ENCODE measurements at regions not wholly inside any gene's neighbourhood (a gene's known extent, or its start where the extent isn't known, plus 50 kb on each side); places are given as distances from the start of the nearest gene placed in this dataset.

- DNase-seq (ENCODE audit: low read depth), result no peak
Measured at GRCh38 chr5:54367844-54368243, 57.5 kb upstream of the ARL15 start.

GRCh38 chr5:54366707-54367106 lies 56.3 kb upstream of the ARL15 start:
- DNase-seq (ENCODE audit: low read depth), result no peak

GRCh38 chr5:54363669-54364068 lies 53.3 kb upstream of the ARL15 start:
- no peak for DNase-seq (ENCODE audit: low read depth)

GRCh38 chr5:54362992-54363625 lies 52.7 kb upstream of the ARL15 start:
- no peak for DNase-seq (ENCODE audit: low read depth)

GRCh38 chr5:54362434-54362833 lies 52.1 kb upstream of the ARL15 start:
- no peak for DNase-seq (ENCODE audit: low read depth)

GRCh38 chr5:54361691-54362411 lies 51.5 kb upstream of the ARL15 start:
- no peak for DNase-seq (ENCODE audit: low read depth)

GRCh38 chr5:54360925-54361662 lies 50.7 kb upstream of the ARL15 start:
- DNase-seq (ENCODE audit: low read depth), result no peak
